ENCODE measurements at regions not wholly inside any gene's neighbourhood (a gene's known extent, or its start where the extent isn't known, plus 50 kb on each side); places are given as distances from the start of the nearest gene placed in this dataset.

GRCh38 chr9:129273941-129274684, 96.1 kb upstream of the IER5L start:
- no peak for DNase-seq

- no peak for DNase-seq
Observed at GRCh38 chr9:129273136-129273895, 95.3 kb upstream of the IER5L start.

- DNase-seq: no peak
Observed at GRCh38 chr9:129272348-129273025, 94.4 kb upstream of the IER5L start.

GRCh38 chr9:129270903-129271431, 92.9 kb upstream of the IER5L start:
- DNase-seq: no peak

GRCh38 chr9:129270205-129270604, 92.1 kb upstream of the IER5L start:
- DNase-seq: no peak

- no peak for DNase-seq
Observed at GRCh38 chr9:129267141-129267540, 89.1 kb upstream of the IER5L start.

- no peak for DNase-seq
Observed at GRCh38 chr9:129266536-129266935, 88.5 kb upstream of the IER5L start.

- DNase-seq: no peak
Observed at GRCh38 chr9:129264388-129264787, 86.3 kb upstream of the IER5L start.

- DNase-seq: no peak
Observed at GRCh38 chr9:129263836-129264235, 85.8 kb upstream of the IER5L start.

- no peak for DNase-seq
Observed at GRCh38 chr9:129262261-129262660, 84.2 kb upstream of the IER5L start.

GRCh38 chr9:129259375-129259774, 81.3 kb upstream of the IER5L start:
- DNase-seq: no peak

GRCh38 chr9:129258823-129259301, 80.8 kb upstream of the IER5L start:
- DNase-seq: no peak

- peak; percentile 77 for DNase-seq
Observed at GRCh38 chr9:129258124-129258822, 80.2 kb upstream of the IER5L start.

- DNase-seq: no peak
Observed at GRCh38 chr9:129256959-129257713, 79.1 kb upstream of the IER5L start.

GRCh38 chr9:129254566-129255287, 76.7 kb upstream of the IER5L start:
- no peak for DNase-seq

- DNase-seq: no peak
Observed at GRCh38 chr9:129253803-129254381, 75.8 kb upstream of the IER5L start.

GRCh38 chr9:129252937-129253802, 75.1 kb upstream of the IER5L start:
- DNase-seq: no peak

- no peak for DNase-seq
Observed at GRCh38 chr9:129250786-129251185, 72.7 kb upstream of the IER5L start.

GRCh38 chr9:129247285-129248153, 69.5 kb upstream of the IER5L start:
- DNase-seq: no peak

Measured in activated gamma-delta T cell (primary cell).